ENCODE measurements at regions not wholly inside any gene's neighbourhood (a gene's known extent, or its start where the extent isn't known, plus 50 kb on each side); places are given as distances from the start of the nearest gene placed in this dataset.

GRCh38 chr3:153484842-153485241 lies 322.8 kb downstream of the RAP2B start:
- Histone ChIP-seq H4K20me1 (ENCODE audit: control insufficient read depth, insufficient read depth, low read length, poor library complexity, severe bottlenecking) (no peaks in the 10 kb centered on the region), H3K27me3 (replicated peaks in 1 of 4; ENCODE audit: control extremely low read depth in 1 of 4, control insufficient read depth in 3 of 4, insufficient read depth in 4 of 4, low read length in 3 of 4) (no peaks in the 10 kb centered on the region), H2AFZ (ENCODE audit: insufficient read depth, low read depth, low read length, poor library complexity, severe bottlenecking) (no peak overlapping the region), H3K4me1 (ENCODE audit: control insufficient read depth in 2 of 2, insufficient read depth in 2 of 2, low read length in 2 of 2) (no peaks in the 10 kb centered on the region), H3K36me3 (replicated peaks in 1 of 2; ENCODE audit: control extremely low read depth in 1 of 2, control insufficient read depth in 1 of 2, extremely low read depth in 1 of 2, insufficient read depth in 2 of 2, low read length in 1 of 2) (no peaks in the 10 kb centered on the region), H3K4me2 (replicated peaks; ENCODE audit: low read depth, low read length, poor library complexity, severe bottlenecking) (no peak overlapping the region), H3K4me3 (ENCODE audit: control extremely low read depth in 1 of 5, extremely low read depth in 1 of 5, insufficient read depth in 1 of 5, low read depth in 2 of 5, low read length in 4 of 5) (no peak overlapping the region), H3K79me2 (ENCODE audit: control insufficient read depth, insufficient read depth, low read length) (no peaks in the 10 kb centered on the region), H3K9me3 (ENCODE audit: control extremely low read depth in 1 of 3, control insufficient read depth in 2 of 3, insufficient read depth in 1 of 3, low read length in 2 of 3) (no peaks in the 10 kb centered on the region), H3K27ac (ENCODE audit: low read length in 2 of 2) (no peak overlapping the region), H3K9ac (ENCODE audit: low read length) (no peak overlapping the region)
- ATAC-seq (ENCODE audit: low read depth) = no peak
- DNase-seq = no peak
- intact Hi-C loops (cut with micrococcal nuclease) = no loop called here
- CTCF ChIA-PET = no interaction called here
- TF ChIP-seq EZH2 (IDR thresholded peaks at IDR 0.05; ENCODE audit: borderline replicate concordance, insufficient read depth, low read depth, low read length, poor library complexity, severe bottlenecking) = no peak
- TF ChIP-seq CTCF (IDR thresholded peaks at IDR 0.05) = no peak
- no CpG with 5 or more reads among the region's 3 CpGs for whole genome bisulfite sequencing (ENCODE audit: insufficient coverage)
- H3K4me1 Mint-ChIP-seq = no peaks in the 10 kb centered on the region
- no peaks in the 10 kb centered on the region for H3K9me3 Mint-ChIP-seq (ENCODE audit: insufficient read depth)
- no peaks in the 10 kb centered on the region for H3K27me3 Mint-ChIP-seq
- no peak overlapping the region for H3K27ac Mint-ChIP-seq
- H3K4me3 Mint-ChIP-seq = no peak overlapping the region
- POLR2A ChIA-PET = no interaction called here

GRCh38 chr3:153495422-153495821 lies 333.4 kb downstream of the RAP2B start:
- TF ChIP-seq CTCF (IDR thresholded peaks at IDR 0.05) (no peak), EZH2 (IDR thresholded peaks at IDR 0.05; ENCODE audit: borderline replicate concordance, insufficient read depth, low read depth, low read length, poor library complexity, severe bottlenecking) (no peak)
- H3K27ac Mint-ChIP-seq = no peak overlapping the region
- no peaks in the 10 kb centered on the region for H3K9me3 Mint-ChIP-seq (ENCODE audit: insufficient read depth)
- Histone ChIP-seq H3K4me3 (ENCODE audit: control extremely low read depth in 1 of 5, extremely low read depth in 1 of 5, insufficient read depth in 1 of 5, low read depth in 2 of 5, low read length in 4 of 5) (no peak overlapping the region), H3K27ac (ENCODE audit: low read length in 2 of 2) (no peak overlapping the region), H2AFZ (ENCODE audit: insufficient read depth, low read depth, low read length, poor library complexity, severe bottlenecking) (no peak overlapping the region), H3K4me2 (replicated peaks; ENCODE audit: low read depth, low read length, poor library complexity, severe bottlenecking) (no peak overlapping the region), H3K9ac (ENCODE audit: low read length) (no peak overlapping the region), H3K79me2 (ENCODE audit: control insufficient read depth, insufficient read depth, low read length) (no peaks in the 10 kb centered on the region), H3K36me3 (replicated peaks in 1 of 2; ENCODE audit: control extremely low read depth in 1 of 2, control insufficient read depth in 1 of 2, extremely low read depth in 1 of 2, insufficient read depth in 2 of 2, low read length in 1 of 2) (no peaks in the 10 kb centered on the region), H3K27me3 (replicated peaks in 1 of 4; ENCODE audit: control extremely low read depth in 1 of 4, control insufficient read depth in 3 of 4, insufficient read depth in 4 of 4, low read length in 3 of 4) (no peaks in the 10 kb centered on the region), H3K9me3 (ENCODE audit: control extremely low read depth in 1 of 3, control insufficient read depth in 2 of 3, insufficient read depth in 1 of 3, low read length in 2 of 3) (no peaks in the 10 kb centered on the region), H3K4me1 (ENCODE audit: control insufficient read depth in 2 of 2, insufficient read depth in 2 of 2, low read length in 2 of 2) (no peaks in the 10 kb centered on the region), H4K20me1 (ENCODE audit: control insufficient read depth, insufficient read depth, low read length, poor library complexity, severe bottlenecking) (no peaks in the 10 kb centered on the region)
- POLR2A ChIA-PET = interaction anchor here (0.5 kb wide), 1 partner anchor 54 kb away, joined by 4 read pairs; no protein-coding TSS in a partner anchor
- DNase-seq (no peak), ATAC-seq (ENCODE audit: low read depth) (no peak)
- H3K4me1 Mint-ChIP-seq = no peaks in the 10 kb centered on the region
- CTCF ChIA-PET = no interaction called here
- no peaks in the 10 kb centered on the region for H3K27me3 Mint-ChIP-seq
- H3K4me3 Mint-ChIP-seq = no peak overlapping the region
- intact Hi-C loops (cut with micrococcal nuclease) = no loop called here
